Kidney epithelial cell (primary cell): ENCODE measurements at regions not wholly inside any gene's neighbourhood (a gene's known extent, or its start where the extent isn't known, plus 50 kb on each side); places are given as distances from the start of the nearest gene placed in this dataset.

ENCODE experiments used
- DNase-seq: peaks from one replicate; pipeline ENCODE4 v3.0.0-alpha.2; 2010; ENCODE audit warnings: low read depth
- H3K27me3 ChIP-seq: 2 replicates; pipeline ENCODE4 v1.6.0; 2011; ENCODE audit warnings: low read length; ENCODE audit not compliant: control insufficient read depth, insufficient read depth
- H3K36me3 ChIP-seq: 2 replicates; pipeline ENCODE4 v1.5.1; 2011; ENCODE audit warnings: low read length; ENCODE audit not compliant: control insufficient read depth, insufficient read depth
- H3K4me3 ChIP-seq: 2 replicates; pipeline ENCODE4 v1.5.1; 2011; ENCODE audit warnings: low read depth, mild to moderate bottlenecking, control low read depth, low read length
- CTCF ChIP-seq: IDR thresholded peaks from 2 replicates; pipeline ENCODE4 v1.5.1; 2011; ENCODE audit warnings: mild to moderate bottlenecking, moderate library complexity, low read length, control low read depth, inconsistent platforms; ENCODE audit not compliant: insufficient read depth, poor library complexity, severe bottlenecking

- Histone ChIP-seq H3K36me3 (no peaks in the 10 kb centered on the region), H3K27me3 (no peaks in the 10 kb centered on the region), H3K4me3 (no peak overlapping the region)
- DNase-seq = no peak
- TF ChIP-seq CTCF = peak; percentile 92
These were observed 172.7 kb downstream of the CAND1 start for GRCh38 chr12:67441736-67442346.

GRCh38 chr12:67442347-67442841 lies 173.2 kb downstream of the CAND1 start:
- Histone ChIP-seq H3K27me3 (no peaks in the 10 kb centered on the region), H3K36me3 (no peaks in the 10 kb centered on the region), H3K4me3 (no peak overlapping the region)
- no peak for DNase-seq
- TF ChIP-seq CTCF = no peak

- Histone ChIP-seq H3K36me3 (no peaks in the 10 kb centered on the region), H3K27me3 (no peaks in the 10 kb centered on the region), H3K4me3 (no peak overlapping the region)
- no peak for TF ChIP-seq CTCF
- no peak for DNase-seq
These were observed 173.7 kb downstream of the CAND1 start for GRCh38 chr12:67442896-67443295.

GRCh38 chr12:67444542-67444941 lies 175.4 kb downstream of the CAND1 start:
- DNase-seq = no peak
- Histone ChIP-seq H3K4me3 (no peak overlapping the region), H3K36me3 (no peaks in the 10 kb centered on the region), H3K27me3 (no peaks in the 10 kb centered on the region)
- no peak for TF ChIP-seq CTCF

GRCh38 chr12:67446716-67447115 lies 177.6 kb downstream of the CAND1 start:
- TF ChIP-seq CTCF = no peak
- no peak overlapping the region for H3K4me3 ChIP-seq
- H3K36me3 ChIP-seq = no peaks in the 10 kb centered on the region
- no peaks in the 10 kb centered on the region for H3K27me3 ChIP-seq
- DNase-seq = no peak

- TF ChIP-seq CTCF = no peak
These were observed 178.0 kb downstream of the CAND1 start for GRCh38 chr12:67447180-67447579.

More at GRCh38 chr12:67447180-67447579, 178.0 kb downstream of the CAND1 start:
- no peak for DNase-seq
- Histone ChIP-seq H3K4me3 (no peak overlapping the region), H3K36me3 (no peaks in the 10 kb centered on the region), H3K27me3 (no peaks in the 10 kb centered on the region)
